ENCODE measurements at regions not wholly inside any gene's neighbourhood (a gene's known extent, or its start where the extent isn't known, plus 50 kb on each side); places are given as distances from the start of the nearest gene placed in this dataset.

DNA sequence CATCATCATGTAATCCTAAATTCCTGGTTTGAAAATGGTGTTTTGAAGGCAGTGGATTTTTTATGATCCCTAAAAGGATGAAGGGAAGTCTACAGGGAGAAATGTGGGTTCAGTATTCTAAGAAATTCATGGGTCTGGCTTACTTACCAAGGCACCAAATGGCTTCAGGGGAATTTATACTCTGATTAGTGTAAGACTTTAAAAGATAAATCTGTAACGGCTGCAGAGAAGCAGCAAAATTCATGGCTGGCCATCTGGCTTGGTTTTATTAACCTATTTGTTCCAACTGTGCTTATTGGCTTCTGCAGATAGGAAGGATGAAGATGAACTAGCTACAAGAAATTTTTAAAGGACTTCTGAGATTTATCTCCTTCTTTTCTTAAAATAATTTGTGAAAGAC, 222.8 kb downstream of the TENT4A start:
- DNase-seq = peak; percentile 76

DNA sequence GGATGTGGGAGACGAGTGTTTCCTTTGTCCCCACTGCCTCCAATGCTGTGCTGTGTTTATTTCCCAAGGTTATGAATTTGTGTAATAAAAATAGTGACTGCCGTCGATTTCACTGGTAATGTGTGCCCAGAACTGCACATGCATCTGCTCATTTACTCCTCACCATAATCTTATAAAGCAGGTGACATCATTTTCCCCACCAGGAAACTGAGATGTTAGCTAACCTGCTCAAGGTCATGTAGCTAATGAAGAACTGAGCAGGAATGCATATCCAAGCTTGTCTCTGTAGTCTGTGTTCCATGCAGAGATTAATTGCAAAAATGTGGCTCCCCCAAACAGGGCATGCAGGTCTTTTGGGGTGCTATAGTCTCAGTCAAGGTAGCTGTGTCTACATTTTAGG, 224.4 kb downstream of the TENT4A start:
- peak; percentile 52 for DNase-seq

DNA sequence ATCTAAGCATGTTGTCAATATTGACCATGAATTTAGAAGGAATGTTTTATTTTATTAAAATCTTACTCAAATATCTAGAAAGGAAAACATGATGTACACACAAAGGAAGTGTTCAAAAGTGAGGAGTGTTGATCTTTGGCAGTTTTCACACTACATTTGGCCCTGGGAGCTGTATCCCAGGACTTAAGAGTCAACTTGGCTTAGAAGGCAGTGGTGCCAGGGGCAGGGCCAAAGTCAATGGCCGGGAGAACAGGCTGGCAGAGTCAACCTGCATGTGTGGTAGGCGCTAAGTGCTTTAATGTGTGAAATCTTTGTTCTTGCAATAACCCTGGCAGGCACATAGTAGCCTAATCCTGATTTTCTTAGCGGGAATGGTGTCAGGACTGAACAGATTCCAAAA, 228.4 kb downstream of the TENT4A start:
- DNase-seq = no peak

- no peak for DNase-seq
Observed at GRCh38 chr5:6943197-6944112, 230.2 kb downstream of the TENT4A start.

GRCh38 chr5:6948562-6948961, 235.3 kb downstream of the TENT4A start:
- DNase-seq = no peak

- no peak for DNase-seq
Observed at GRCh38 chr5:6949230-6949629, 236.0 kb downstream of the TENT4A start.

DNA sequence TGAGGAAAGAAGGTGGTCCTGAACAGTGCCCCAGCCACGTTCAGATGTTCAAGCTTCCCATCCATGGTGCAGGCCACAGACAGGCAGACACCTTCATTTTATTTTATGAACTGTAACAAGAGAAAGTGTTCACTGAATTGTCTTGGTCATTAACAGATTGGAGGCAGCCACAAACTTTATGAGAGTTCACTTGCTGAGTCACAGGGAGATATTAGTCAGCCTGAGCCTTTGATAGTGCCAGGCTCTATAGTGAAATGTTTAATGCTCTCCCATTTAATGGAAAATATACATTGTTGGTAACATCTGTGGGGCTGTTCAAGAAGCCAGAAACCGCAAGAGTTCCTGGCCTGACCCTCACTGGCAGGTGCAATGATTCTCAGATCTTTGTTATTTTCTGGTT, 237.0 kb downstream of the TENT4A start:
- DNase-seq = no peak

GRCh38 chr5:6950860-6951259, 237.6 kb downstream of the TENT4A start:
- DNase-seq = no peak

- no peak for DNase-seq
Observed at GRCh38 chr5:6961123-6961522, 247.9 kb downstream of the TENT4A start.

- peak; percentile 74 for DNase-seq
Observed at GRCh38 chr5:6961837-6962635, 248.8 kb downstream of the TENT4A start.

DNA sequence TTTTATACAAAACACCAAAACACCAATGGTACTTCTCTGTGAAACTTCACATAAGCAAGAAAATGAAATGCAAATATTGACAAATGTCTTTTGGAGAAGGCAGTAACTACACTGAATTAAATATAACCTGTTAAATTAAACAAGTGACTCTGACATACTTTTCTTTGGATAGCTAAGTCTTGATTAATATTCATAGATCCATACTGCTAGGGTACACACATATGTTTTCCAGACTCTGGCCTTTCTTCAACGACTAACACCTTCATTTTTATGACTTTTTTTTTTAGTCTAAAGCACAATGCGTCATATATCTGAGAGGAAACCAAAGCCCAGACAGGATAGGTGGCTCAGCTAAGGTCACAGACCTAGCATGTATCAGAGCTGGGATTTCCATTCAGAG, 263.7 kb downstream of the TENT4A start:
- DNase-seq = no peak

GRCh38 chr5:6979061-6979460, 265.8 kb downstream of the TENT4A start:
- DNase-seq = no peak

DNA sequence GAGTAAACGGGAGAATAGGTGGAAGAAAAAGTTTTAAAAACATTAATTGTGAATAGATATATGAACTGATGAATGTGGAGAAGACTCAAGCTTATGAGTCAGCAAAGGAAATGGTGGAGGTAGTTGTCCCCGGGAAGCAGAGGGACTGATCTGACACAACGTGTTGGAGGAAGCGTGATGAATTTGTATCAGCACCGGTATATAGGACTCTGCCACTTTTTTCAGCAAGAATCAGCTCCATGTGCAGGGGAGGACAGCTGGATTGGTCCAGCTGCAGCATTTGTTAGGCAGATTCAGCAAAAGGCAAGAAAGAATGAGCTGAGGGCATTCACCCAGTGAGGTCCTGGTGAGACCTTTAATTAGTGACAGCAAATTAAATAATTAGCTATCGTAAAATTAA, 276.0 kb downstream of the TENT4A start:
- DNase-seq = no peak

DNA sequence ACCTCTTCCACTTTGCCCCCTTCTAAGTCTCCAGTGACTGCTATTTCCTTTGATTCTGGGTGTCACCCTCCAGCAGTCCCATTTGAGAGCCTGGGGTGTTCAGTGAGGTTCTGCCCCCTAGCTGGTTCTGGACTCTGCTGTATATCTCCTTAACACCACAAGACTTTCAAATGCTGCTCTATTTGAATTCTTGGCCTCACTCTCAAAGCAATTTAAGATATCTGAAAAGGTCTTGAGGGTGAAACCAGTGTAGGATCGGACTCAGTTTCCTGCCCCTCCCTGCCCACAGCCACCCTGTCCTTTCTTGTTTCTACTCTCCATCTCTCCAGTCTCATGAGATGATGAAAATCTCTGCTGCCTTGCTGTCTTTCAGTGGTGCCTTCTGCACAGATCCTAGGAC, 280.9 kb downstream of the TENT4A start:
- DNase-seq = no peak

- no peak for DNase-seq
Observed at GRCh38 chr5:6995115-6995514, 281.9 kb downstream of the TENT4A start.

DNA sequence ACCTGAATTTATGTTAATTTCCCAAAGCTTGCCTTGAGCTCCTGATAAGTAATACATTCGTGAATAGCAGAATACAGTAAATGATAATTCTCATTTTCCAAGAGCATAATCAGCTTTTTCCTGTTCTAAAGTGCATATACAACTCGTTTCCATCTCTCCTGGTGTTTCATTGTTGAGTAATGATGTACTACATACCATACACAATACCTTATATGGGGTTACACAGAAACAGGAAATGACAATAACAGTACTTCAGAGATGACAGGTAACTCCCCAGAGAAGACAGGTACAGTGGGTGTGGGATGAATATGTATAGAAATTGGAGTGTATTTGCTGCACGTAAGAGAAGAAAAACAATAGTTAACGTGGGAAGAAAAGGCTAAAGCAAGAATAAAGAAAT, 287.1 kb downstream of the TENT4A start:
- no peak for DNase-seq

DNA sequence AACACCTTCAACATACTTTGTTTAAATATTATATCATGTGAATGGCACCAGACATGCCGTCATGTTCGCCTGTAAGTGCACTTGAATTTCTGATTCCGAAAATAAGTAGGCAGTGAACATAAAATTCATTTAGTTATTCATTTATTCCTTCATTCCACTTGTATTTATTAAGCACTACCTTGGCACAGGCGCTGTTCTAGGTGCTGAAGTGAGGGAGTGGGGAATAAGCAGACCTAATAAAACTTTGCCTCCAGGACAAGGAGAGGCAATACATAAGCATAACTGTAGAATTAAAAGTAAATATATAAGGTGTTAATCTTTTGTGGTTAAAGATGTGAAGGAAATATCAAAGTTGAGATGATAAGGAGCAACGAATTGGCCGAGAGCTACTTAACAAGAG, 297.4 kb downstream of the TENT4A start:
- DNase-seq = no peak

- DNase-seq = no peak
Observed at GRCh38 chr5:7012057-7012456, 298.8 kb downstream of the TENT4A start.

DNA sequence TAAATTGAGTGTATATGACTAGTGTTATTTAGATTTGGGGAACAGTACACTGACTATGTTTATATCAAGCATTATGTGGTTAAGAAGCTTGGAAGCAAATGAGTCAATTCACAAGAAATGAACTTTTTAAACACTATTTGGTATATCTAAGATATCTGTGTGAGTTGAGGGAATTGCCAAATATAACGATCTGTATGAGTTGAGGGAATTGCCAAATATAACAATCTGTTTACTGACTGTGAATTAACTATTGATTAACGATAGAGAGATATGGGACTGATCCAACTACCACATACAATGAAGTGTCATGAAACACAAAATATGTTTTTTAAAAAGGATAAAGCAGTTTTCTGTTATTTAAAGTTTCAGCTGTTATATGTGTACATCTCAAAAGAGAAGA, 301.4 kb downstream of the TENT4A start:
- DNase-seq = no peak

DNA sequence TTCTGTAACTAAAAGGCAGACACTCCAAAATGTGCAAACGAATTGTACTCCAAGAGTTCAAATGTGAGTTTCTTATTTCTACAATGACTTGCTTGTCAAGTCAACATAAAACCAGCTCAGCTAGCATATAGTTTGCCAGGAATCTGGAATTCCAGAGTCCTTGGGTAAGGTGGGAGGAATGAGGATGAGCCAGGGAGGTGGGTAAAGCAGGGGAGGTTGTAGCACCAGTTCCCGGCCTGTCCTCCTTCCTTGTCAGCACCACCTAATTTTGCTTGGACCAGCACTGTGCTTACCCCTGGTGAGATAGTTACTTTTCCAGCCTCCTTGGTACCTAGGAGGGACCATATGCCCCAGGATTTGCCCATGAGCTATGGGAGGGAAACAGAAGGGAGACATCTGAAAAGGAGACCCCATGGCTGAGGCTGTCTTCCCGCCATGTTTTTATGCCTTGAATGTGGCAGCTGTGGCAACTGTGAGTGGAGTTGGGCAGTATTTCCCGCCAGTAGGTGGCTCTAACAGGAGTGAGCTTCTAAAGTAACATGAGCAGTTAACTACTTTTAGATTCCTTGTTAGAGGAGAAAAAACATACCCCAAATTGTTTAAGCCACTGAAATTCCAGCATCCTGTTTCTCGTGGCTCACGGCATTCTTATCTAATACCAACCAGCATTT, 302.5 kb downstream of the TENT4A start:
- DNase-seq = peak; percentile 18

DNA sequence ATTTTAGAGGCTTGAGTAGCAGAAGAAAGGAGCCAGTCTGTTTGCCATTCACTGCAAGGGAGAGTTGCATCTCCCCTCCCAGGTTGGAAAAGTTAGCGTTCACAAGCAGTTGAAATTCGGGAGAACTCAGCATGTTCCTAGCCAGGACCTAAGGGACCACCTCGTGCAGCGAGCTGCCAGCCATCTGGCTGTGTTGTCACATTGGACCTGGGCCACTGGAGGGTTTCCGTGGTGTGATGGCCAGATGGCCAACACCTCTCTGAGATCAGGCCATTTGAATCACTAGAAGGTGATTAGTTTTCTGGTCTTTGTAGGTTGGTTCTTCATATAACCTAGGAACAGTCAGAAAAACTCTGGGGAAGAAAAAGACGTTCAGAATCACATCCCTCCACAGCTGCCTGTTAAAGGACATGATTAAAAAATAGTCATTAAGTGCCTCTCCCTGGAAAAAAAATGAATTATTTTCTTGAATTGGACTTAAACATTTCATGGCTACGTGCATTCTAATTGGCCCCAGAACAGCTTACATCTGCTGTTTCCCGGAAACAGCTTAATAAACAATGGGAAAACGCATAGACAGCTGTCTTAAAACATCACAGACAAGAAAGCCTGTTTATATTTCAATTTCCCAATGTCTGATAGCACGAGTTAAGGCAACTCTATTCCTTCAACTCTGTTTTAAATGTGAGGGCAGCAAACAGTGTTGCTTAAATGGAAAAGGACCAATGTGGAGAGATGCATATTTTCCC, 303.9 kb downstream of the TENT4A start:
- peak; percentile 27 for DNase-seq

GRCh38 chr5:7018198-7018597, 305.0 kb downstream of the TENT4A start:
- peak; percentile 6 for DNase-seq

DNA sequence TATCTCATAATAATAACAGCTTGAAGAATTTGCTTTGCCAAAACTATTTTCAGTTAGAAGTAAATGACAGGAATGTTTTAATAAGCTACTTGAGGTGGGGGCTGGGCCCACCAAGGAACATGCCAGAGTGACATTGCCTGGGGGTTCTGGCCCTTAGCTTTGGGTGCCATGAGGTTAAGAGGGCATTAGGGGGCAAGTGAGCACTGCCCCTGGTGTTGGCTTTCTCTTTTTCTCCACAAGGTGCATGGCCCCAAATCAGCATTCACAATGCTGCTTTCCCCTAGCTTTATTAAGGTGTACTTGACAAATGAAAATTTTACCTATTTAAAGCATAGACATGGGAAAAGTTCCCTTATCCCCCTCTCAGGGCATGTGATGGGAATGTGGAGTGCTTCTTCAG, 305.4 kb downstream of the TENT4A start:
- no peak for DNase-seq
